Adrenal gland (tissue), 9 donors: ENCODE measurements at regions not wholly inside any gene's neighbourhood (a gene's known extent, or its start where the extent isn't known, plus 50 kb on each side); places are given as distances from the start of the nearest gene placed in this dataset.

Experiments used
- DNase-seq, 7 donors: peaks; one replicate each; pipeline ENCODE4 v3.0.0-alpha.2; 2019 to 2020
- H3K27ac ChIP-seq, 5 donors: fragments of 200-600 bp; sonication (generic) in 4 of 5; 1 replicate in 3 of 5; 2 replicates in 2 of 5; pipeline versions ENCODE4 v1.5.1 to v1.8.0; 2016 to 2020; ENCODE audit warnings: mild to moderate bottlenecking in 1 of 5
- H3K27me3 ChIP-seq: fragments of 200-600 bp; 2 replicates; pipeline ENCODE4 v1.8.0; 2021
- H3K36me3 ChIP-seq, 2 donors: fragments of 200-600 bp; replicated peaks in 1 of 2; 1 replicate in 1 of 2; 2 replicates in 1 of 2; pipeline versions ENCODE4 v1.5.1 to v1.8.0; 2018 to 2022
- H3K4me1 ChIP-seq, 2 donors: fragments of 200-600 bp; replicated peaks in 1 of 2; 1 replicate in 1 of 2; 2 replicates in 1 of 2; pipeline versions ENCODE4 v1.5.1 to v1.8.0; 2018 to 2021
- H3K4me3 ChIP-seq, 4 donors: fragments of 200-600 bp; sonication (generic) in 3 of 4; one replicate each; pipeline ENCODE4 v1.5.1; 2016 to 2018
- H3K9me3 ChIP-seq, 3 donors: fragments of 200-600 bp; sonication (generic) in 1 of 3; replicated peaks in 1 of 3; 1 replicate in 2 of 3; 2 replicates in 1 of 3; pipeline versions ENCODE4 v1.5.1 to v1.8.0; 2016 to 2021
- POLR2A ChIP-seq, 2 donors: fragments of 450-650 bp; IDR thresholded peaks; one replicate each; pipeline ENCODE4 v1.6.1; 2017; ENCODE audit warnings: antibody characterized with exemption in 2 of 2, mild to moderate bottlenecking in 2 of 2, moderate library complexity in 1 of 2
- WGBS, 4 donors: extraction: QIAGEN DNeasy Blood & Tissue Kit in 2 of 4; methylation state at CpG; one replicate each; pipeline versions ENCODE4 v1.1.5 to v1.1.7; 2013 to 2017; 5-methylcytosine and 5-hydroxymethylcytosine counted together
- intact Hi-C, 2 donors: fragments of 100-400 bp; cut with DNase I; formaldehyde crosslinking; loops; one replicate each; pipeline versions ENCODE4 v1.14.1 to v1.15.0; 2022 to 2023
- TF ChIP-seq, protein P1 (sequence below), 6 experiments: fragments of 450-650 bp in 4 of 6; fragments of 200-600 bp in 2 of 6; sonication (generic) in 1 of 6; IDR thresholded peaks; 1 replicate in 5 of 6; 2 replicates in 1 of 6; pipeline versions ENCODE4 v1.5.1 to v1.8.0; 2016 to 2021; ENCODE audit warnings: antibody characterized with exemption in 6 of 6, mild to moderate bottlenecking in 2 of 6, moderate library complexity in 1 of 6
- donor health status: healthy with polysubstance abuse.
- donor health status: Bipolar disorder and iron deficiency.
- donor health status: DM: yes; HTN: yes; CAD: no.
- donor health status: DM: no; HTN: no; CAD: no.
- donor health status: DM: no; HTN: no; CAD: no.

DNA sequence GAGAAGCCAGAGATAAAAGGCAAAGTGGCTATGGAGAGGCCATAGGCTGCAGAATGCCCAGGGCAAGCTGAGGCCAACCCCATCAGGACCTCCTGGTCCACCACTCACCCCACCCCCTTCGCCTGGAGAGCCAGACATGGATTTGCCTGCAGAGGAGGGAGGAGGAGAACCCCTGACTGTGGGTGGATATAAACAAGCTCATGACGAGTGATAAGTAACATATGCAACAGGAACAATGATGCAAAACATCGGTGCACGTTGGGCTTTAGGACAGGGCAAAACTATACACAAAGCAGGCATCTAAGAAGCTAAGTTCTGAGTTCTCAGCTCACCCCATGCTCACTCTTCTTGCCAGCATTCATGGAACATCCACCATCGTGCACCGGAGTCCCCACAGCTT lies 150.3 kb downstream of the ETS2 start:
- no peaks in the 10 kb centered on the region for H3K9me3 ChIP-seq
- no peaks in the 10 kb centered on the region for H3K36me3 ChIP-seq
- TF ChIP-seq POLR2A (IDR thresholded peaks at IDR 0.05), result no peak
- TF ChIP-seq, protein P1, sequence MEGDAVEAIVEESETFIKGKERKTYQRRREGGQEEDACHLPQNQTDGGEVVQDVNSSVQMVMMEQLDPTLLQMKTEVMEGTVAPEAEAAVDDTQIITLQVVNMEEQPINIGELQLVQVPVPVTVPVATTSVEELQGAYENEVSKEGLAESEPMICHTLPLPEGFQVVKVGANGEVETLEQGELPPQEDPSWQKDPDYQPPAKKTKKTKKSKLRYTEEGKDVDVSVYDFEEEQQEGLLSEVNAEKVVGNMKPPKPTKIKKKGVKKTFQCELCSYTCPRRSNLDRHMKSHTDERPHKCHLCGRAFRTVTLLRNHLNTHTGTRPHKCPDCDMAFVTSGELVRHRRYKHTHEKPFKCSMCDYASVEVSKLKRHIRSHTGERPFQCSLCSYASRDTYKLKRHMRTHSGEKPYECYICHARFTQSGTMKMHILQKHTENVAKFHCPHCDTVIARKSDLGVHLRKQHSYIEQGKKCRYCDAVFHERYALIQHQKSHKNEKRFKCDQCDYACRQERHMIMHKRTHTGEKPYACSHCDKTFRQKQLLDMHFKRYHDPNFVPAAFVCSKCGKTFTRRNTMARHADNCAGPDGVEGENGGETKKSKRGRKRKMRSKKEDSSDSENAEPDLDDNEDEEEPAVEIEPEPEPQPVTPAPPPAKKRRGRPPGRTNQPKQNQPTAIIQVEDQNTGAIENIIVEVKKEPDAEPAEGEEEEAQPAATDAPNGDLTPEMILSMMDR (IDR thresholded peaks at IDR 0.05), result no peak
- H3K4me3 ChIP-seq, result no peak overlapping the region
- WGBS, 4 donors, result 76 to 88% (median 78%) methylated on average over 6 of the region's 6 CpGs
- intact Hi-C loops, result no loop called here
- no peak for DNase-seq
- peaks cover 0 to 12% of the 10 kb centered on the region in 2 donors for H3K4me1 ChIP-seq
- H3K27me3 ChIP-seq, result no peaks in the 10 kb centered on the region
- no peak overlapping the region for H3K27ac ChIP-seq

DNA sequence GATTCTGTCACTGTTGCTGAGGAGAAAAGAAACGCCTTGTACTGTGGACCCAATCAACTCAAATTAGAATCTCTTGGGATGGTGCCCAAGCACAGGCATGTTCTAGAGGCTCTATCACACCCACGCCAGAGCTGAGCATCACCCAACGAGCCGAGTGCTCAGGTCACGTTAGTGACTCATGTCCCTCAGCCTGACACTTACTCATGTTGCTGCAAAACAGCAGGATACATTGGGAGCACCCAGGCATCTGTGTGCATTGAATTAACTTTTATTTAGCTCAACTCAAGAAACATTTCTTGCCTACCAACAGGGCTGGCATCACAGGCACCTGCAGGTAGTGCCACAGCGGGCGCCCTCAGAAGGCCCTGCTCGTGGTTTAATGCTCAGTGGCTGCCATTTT lies 149.8 kb downstream of the ETS2 start:
- Histone ChIP-seq H3K4me1 (peaks cover 0 to 12% of the 10 kb centered on the region in 2 donors), H3K27ac (no peak overlapping the region), H3K4me3 (no peak overlapping the region), H3K36me3 (no peaks in the 10 kb centered on the region), H3K27me3 (no peaks in the 10 kb centered on the region), H3K9me3 (no peaks in the 10 kb centered on the region)
- DNase-seq, result no peak
- intact Hi-C loops, result no loop called here
- TF ChIP-seq, protein P1 (IDR thresholded peaks at IDR 0.05), result no peak
- TF ChIP-seq POLR2A (IDR thresholded peaks at IDR 0.05), result no peak
- WGBS, 4 donors, result 74 to 85% (median 77%) methylated on average over 8 of the region's 8 CpGs

DNA sequence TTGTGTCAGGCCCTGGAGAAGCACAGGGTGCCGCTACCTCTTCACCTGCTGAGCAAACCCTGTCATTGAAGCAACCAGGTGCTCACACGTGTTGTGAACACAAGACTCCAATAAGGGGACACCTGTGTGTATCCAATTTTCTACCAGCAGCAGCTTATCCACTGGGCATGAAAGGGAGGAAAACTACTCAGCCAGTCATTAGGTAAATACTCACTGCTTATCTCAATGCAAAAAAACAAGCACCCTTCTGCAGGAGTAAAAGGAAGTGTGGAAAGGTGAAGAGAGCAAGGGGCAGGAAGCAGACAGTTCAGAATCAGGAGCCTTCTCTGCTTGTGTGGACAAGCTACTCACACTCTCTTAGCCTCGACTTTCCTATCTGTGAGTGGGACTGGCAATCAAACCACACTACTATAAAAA lies 148.9 kb downstream of the ETS2 start:
- DNase-seq, result no peak
- WGBS, 4 donors, result 71 to 79% (median 76%) methylated on average over 3 of the region's 3 CpGs
- Histone ChIP-seq H3K4me3 (no peak overlapping the region), H3K9me3 (no peaks in the 10 kb centered on the region), H3K27me3 (no peaks in the 10 kb centered on the region), H3K4me1 (peaks cover 0 to 12% of the 10 kb centered on the region in 2 donors), H3K36me3 (no peaks in the 10 kb centered on the region), H3K27ac (no peak overlapping the region)
- intact Hi-C loops, result no loop called here
- no peak for TF ChIP-seq POLR2A (IDR thresholded peaks at IDR 0.05)
- TF ChIP-seq, protein P1 (IDR thresholded peaks at IDR 0.05), result no peak

DNA sequence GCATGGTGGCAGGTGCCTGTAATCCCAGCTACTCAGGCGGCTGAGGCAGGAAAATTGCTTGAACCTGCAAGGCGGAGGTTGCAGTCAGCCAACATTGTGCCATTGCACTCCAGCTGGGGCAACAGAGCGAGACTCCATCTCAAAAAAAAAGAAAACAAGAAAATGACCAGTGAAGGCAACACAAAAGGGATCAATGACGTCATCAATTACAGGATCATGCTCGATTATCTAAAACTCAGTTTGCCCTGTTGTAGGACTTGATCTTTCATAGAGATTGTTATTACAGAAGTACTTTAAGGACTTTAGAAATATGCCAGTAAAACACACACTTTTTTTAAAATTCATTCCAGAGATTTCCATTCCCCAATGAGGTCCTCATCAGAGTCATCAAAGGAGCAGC lies 147.8 kb downstream of the ETS2 start:
- Histone ChIP-seq H3K27me3 (no peaks in the 10 kb centered on the region), H3K36me3 (no peaks in the 10 kb centered on the region), H3K4me3 (no peak overlapping the region), H3K4me1 (peaks cover 0 to 5% of the 10 kb centered on the region in 2 donors), H3K27ac (no peak overlapping the region), H3K9me3 (no peaks in the 10 kb centered on the region)
- no peak for TF ChIP-seq POLR2A (IDR thresholded peaks at IDR 0.05)
- TF ChIP-seq, protein P1 (IDR thresholded peaks at IDR 0.05), result no peak
- DNase-seq, result no peak
- intact Hi-C loops, result no loop called here
- WGBS, 4 donors, result 77 to 84% (median 80%) methylated on average over 5 of the region's 5 CpGs
